ENCODE measurements at regions not wholly inside any gene's neighbourhood (a gene's known extent, or its start where the extent isn't known, plus 50 kb on each side); places are given as distances from the start of the nearest gene placed in this dataset.

DNA sequence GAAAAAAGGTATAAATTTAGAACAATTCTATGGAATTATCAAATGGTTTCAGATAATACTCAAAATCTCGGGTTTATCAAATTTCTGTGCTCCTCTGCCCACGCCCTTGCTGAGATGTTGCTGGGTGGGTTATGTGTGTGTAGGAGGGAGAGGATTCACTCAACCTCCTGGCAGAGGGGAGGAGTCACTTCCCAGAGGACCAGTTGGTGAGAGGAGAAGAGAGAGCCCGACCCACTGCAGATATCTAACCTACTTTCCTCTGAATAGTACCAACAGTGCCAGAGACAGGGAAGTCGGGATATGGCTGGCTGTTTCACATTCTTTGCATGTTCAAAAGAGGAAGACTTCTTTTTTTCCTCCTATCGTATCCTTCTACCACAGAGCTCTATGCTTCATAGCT, 187.1 kb upstream of the MAN1A1 start:
- no peak for DNase-seq
- TF ChIP-seq POLR2A (IDR thresholded peaks at IDR 0.05), result no peak
- TF ChIP-seq, protein P1, sequence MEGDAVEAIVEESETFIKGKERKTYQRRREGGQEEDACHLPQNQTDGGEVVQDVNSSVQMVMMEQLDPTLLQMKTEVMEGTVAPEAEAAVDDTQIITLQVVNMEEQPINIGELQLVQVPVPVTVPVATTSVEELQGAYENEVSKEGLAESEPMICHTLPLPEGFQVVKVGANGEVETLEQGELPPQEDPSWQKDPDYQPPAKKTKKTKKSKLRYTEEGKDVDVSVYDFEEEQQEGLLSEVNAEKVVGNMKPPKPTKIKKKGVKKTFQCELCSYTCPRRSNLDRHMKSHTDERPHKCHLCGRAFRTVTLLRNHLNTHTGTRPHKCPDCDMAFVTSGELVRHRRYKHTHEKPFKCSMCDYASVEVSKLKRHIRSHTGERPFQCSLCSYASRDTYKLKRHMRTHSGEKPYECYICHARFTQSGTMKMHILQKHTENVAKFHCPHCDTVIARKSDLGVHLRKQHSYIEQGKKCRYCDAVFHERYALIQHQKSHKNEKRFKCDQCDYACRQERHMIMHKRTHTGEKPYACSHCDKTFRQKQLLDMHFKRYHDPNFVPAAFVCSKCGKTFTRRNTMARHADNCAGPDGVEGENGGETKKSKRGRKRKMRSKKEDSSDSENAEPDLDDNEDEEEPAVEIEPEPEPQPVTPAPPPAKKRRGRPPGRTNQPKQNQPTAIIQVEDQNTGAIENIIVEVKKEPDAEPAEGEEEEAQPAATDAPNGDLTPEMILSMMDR (IDR thresholded peaks at IDR 0.05), result no peak
- intact Hi-C loops (cut with DNase I; ENCODE audit: low total_unique reads), result no loop called here
- Histone ChIP-seq H3K27me3 (no peaks in the 10 kb centered on the region), H3K36me3 (no peaks in the 10 kb centered on the region), H3K27ac (no peak overlapping the region), H3K9me3 (no peaks in the 10 kb centered on the region), H3K4me1 (no peaks in the 10 kb centered on the region), H3K4me3 (no peak overlapping the region)

DNA sequence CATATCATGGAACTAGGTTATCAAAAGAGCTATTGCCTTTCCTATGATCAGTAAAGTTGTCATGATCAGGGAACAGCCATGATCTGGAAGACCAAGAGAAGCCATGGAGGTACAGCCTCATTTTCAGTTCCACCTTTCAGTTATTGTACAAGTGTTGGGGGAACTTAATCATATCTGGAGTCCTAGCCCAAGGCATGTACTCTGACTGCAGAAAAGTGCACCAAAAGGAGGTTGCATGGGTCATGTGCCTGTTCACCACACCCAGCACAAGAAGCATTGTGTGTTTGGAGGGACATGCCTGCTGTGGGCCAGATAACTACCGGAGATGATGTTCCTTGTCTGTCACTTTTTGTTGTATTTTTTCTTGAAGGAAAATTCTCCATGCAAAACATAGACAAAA, 185.8 kb upstream of the MAN1A1 start:
- no peak overlapping the region for H3K4me3 ChIP-seq
- no peak for DNase-seq
- H3K4me1 ChIP-seq, result no peaks in the 10 kb centered on the region
- H3K27me3 ChIP-seq, result no peaks in the 10 kb centered on the region
- TF ChIP-seq POLR2A (IDR thresholded peaks at IDR 0.05), result no peak
- TF ChIP-seq, protein P1 (IDR thresholded peaks at IDR 0.05), result no peak
- no peaks in the 10 kb centered on the region for H3K36me3 ChIP-seq
- intact Hi-C loops (cut with DNase I; ENCODE audit: low total_unique reads), result no loop called here
- no peaks in the 10 kb centered on the region for H3K9me3 ChIP-seq
- no peak overlapping the region for H3K27ac ChIP-seq

DNA sequence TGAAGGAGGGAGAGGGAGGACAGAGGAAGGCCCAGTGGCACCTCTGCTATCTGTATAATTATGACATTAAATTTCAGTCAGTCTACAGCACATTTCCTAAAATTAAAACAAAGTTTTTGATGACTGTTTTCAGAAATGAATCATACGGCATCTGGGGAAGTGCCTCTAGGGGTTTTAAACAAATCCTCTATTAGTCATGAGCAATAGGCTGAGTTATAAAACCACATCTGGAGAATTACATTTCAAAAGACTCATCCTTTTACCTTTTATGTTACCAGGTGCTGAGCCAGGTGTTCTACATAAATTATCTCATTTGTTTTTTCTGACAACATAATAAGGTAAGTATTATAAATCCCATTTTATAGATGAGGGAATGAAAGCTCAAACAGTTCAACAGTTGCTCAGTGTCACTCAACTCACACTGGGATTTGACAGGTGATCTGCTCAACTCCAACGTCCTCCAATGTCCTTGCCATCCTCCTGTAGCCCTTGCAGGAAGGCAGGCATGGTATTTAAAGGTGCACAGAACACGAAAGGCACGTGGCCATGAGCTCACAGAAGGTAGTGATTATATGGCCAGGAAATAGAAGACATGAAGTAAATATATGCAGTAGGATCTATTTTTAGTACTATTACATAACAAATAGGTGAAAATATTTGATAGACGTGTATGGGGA, 184.2 kb upstream of the MAN1A1 start:
- Histone ChIP-seq H3K4me3 (no peak overlapping the region), H3K36me3 (no peaks in the 10 kb centered on the region), H3K4me1 (no peaks in the 10 kb centered on the region), H3K27ac (peak overlapping the region in 1 of 2 donors; percentile 25), H3K27me3 (no peaks in the 10 kb centered on the region), H3K9me3 (no peaks in the 10 kb centered on the region)
- no peak for TF ChIP-seq POLR2A (IDR thresholded peaks at IDR 0.05)
- TF ChIP-seq, protein P1 (IDR thresholded peaks at IDR 0.05), result no peak
- no peak for DNase-seq
- intact Hi-C loops (cut with DNase I; ENCODE audit: low total_unique reads), result no loop called here

DNA sequence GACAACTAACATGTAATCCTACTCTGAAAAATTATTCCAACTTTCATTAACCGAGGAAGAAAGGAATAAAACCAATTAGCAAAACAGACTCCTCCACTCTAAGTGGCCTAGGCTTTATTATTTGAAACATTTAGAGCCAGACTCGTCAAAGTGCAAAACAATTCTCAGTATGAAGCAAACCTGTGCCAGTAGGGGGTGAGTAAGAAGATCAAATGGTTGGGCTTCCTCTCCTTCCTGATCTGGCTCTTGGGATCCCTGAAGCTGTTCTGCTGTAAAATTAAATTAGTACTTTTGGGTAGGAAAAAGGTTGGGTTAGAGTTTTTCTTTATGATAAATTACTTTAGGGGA, 177.6 kb upstream of the MAN1A1 start:
- no peaks in the 10 kb centered on the region for H3K4me1 ChIP-seq

DNA sequence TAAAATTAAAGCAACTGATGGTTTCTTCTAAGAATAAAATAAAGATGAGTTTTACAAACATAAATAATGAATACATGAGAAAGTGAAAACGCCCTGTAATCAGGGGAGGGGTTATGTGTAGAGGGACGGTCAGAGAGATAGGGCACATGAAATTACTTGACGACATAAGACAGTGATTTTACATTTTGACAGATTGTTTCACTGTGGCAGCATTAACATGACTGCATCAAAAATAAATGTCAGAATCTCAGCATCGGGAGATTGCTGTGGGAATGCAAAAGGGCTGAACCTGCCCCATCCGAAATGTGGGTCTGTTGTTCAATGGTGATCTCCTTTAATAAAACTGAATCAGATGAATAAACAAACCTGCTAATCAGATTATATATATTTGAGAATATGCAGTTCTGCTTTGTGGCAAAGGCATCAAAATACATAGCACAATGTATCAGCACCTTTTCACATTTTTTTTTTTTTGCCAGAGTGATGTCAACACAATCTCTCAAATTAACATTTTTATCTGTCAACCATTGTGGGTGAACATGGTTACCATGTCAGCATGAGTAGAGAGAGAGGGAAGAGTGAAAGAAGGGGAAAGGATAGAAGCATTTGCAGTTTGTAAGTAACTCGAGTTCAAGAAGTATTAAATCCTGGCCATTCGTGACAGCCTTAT, 177.1 kb upstream of the MAN1A1 start:
- no peak for TF ChIP-seq POLR2A (IDR thresholded peaks at IDR 0.05)
- TF ChIP-seq, protein P1 (IDR thresholded peaks at IDR 0.05), result no peak
- H3K4me1 ChIP-seq, result no peaks in the 10 kb centered on the region
- intact Hi-C loops (cut with DNase I; ENCODE audit: low total_unique reads), result no loop called here
- H3K27me3 ChIP-seq, result no peaks in the 10 kb centered on the region
- no peak overlapping the region for H3K4me3 ChIP-seq
- no peaks in the 10 kb centered on the region for H3K9me3 ChIP-seq
- H3K36me3 ChIP-seq, result no peaks in the 10 kb centered on the region
- no peak for DNase-seq
- H3K27ac ChIP-seq, result peak overlapping the region in 1 of 2 donors; percentile 2

More for the DNA sequence above, 177.6 kb upstream of the MAN1A1 start:
- Histone ChIP-seq H3K4me3 (no peak overlapping the region), H3K27ac (peak overlapping the region in 1 of 2 donors; percentile 2), H3K9me3 (no peaks in the 10 kb centered on the region), H3K27me3 (no peaks in the 10 kb centered on the region), H3K36me3 (no peaks in the 10 kb centered on the region)
- TF ChIP-seq POLR2A (IDR thresholded peaks at IDR 0.05), result no peak
- TF ChIP-seq, protein P1 (IDR thresholded peaks at IDR 0.05), result no peak
- intact Hi-C loops (cut with DNase I; ENCODE audit: low total_unique reads), result no loop called here
- no peak for DNase-seq

All from uterus (tissue), 3 donors.